ENCODE measurements at regions not wholly inside any gene's neighbourhood (a gene's known extent, or its start where the extent isn't known, plus 50 kb on each side); places are given as distances from the start of the nearest gene placed in this dataset.

- TF ChIP-seq CTCF (conservative IDR thresholded peaks at IDR 0.05; ENCODE audit: low read length) (no peak), EZH2phosphoT487 (IDR thresholded peaks at IDR 0.05; ENCODE audit: borderline replicate concordance) (no peak)
Measured at GRCh38 chr2:234650911-234651310, 154.0 kb upstream of the ARL4C start.

All from Loucy (cell line).